Left renal pelvis (tissue), 4 donors: ENCODE measurements at regions not wholly inside any gene's neighbourhood (a gene's known extent, or its start where the extent isn't known, plus 50 kb on each side); places are given as distances from the start of the nearest gene placed in this dataset.
"Not testable (repeated sequence)": the region's sequence is repeated elsewhere in the genome, so short reads cannot be mapped to it uniquely, and the experiment has no call there.

Experiments used
- DNase-seq, 4 donors: peaks; one replicate each; pipeline ENCODE4 v3.0.0-alpha.2; 2013; ENCODE audit warnings: low read depth in 4 of 4, low spot score in 3 of 4

- no peak for DNase-seq
Observed at GRCh38 chr14:25887251-25887878, 710.5 kb downstream of the NOVA1 start.

- no peak for DNase-seq
Observed at GRCh38 chr14:25884657-25885056, 713.2 kb downstream of the NOVA1 start.

GRCh38 chr14:25882899-25883298 lies 714.9 kb downstream of the NOVA1 start:
- DNase-seq: no peak

- no peak for DNase-seq
Observed at GRCh38 chr14:25875475-25875874, 722.4 kb downstream of the NOVA1 start.

- no peak for DNase-seq
Observed at GRCh38 chr14:25869854-25870253, 728.0 kb downstream of the NOVA1 start.

GRCh38 chr14:25868521-25869314 lies 729.1 kb downstream of the NOVA1 start:
- no peak for DNase-seq

GRCh38 chr14:25861406-25861805 lies 736.4 kb downstream of the NOVA1 start:
- no peak for DNase-seq

- DNase-seq: no peak
Observed at GRCh38 chr14:25848601-25849000, 749.2 kb downstream of the NOVA1 start.

- no peak for DNase-seq
Observed at GRCh38 chr14:25846246-25846645, 751.6 kb downstream of the NOVA1 start.

- no peak for DNase-seq
Observed at GRCh38 chr14:25843481-25844470, 754.1 kb downstream of the NOVA1 start.

GRCh38 chr14:25841226-25841625 lies 756.6 kb downstream of the NOVA1 start:
- DNase-seq: no peak

GRCh38 chr14:25837551-25837965 lies 760.3 kb downstream of the NOVA1 start:
- no peak for DNase-seq

GRCh38 chr14:25836636-25837035 lies 761.2 kb downstream of the NOVA1 start:
- DNase-seq: no peak

- DNase-seq: no peak
Observed at GRCh38 chr14:25833341-25834126, 764.3 kb downstream of the NOVA1 start.

- no peak for DNase-seq
Observed at GRCh38 chr14:25832585-25832984, 765.2 kb downstream of the NOVA1 start.

GRCh38 chr14:25828562-25828961 lies 769.3 kb downstream of the NOVA1 start:
- DNase-seq: no peak

GRCh38 chr14:25826105-25826504 lies 771.7 kb downstream of the NOVA1 start:
- DNase-seq: no peak

GRCh38 chr14:25820368-25820767 lies 770.4 kb upstream of the STXBP6 start:
- no peak for DNase-seq

- DNase-seq: not testable (repeated sequence)
Observed at GRCh38 chr14:25814622-25815021, 764.7 kb upstream of the STXBP6 start.

GRCh38 chr14:25803386-25804018 lies 753.6 kb upstream of the STXBP6 start:
- peak in 1 of 4 donors; percentile 5 for DNase-seq
